ENCODE measurements at regions not wholly inside any gene's neighbourhood (a gene's known extent, or its start where the extent isn't known, plus 50 kb on each side); places are given as distances from the start of the nearest gene placed in this dataset.

DNA sequence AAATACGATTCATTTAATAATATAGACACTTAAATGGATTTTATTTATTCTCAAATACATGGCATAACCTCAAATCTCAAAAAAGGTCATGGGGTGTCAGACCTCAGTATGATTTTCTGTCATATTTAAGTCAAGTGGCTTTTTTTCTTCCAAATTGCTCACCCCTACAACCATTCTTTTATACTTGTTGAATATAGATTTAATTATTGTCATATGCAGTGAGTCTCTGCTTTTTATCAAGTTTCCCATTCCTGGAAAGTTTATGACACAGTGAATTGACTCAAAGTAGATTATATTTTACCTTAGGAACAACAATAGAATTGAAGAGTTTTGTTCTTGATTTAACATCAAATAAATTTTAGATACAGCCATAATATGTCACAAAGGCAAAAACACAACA, 59.5 kb upstream of the IRF2BP2 start:
- intact Hi-C loops (cut with micrococcal nuclease), result no loop called here
- ATAC-seq (no peak), DNase-seq (ENCODE audit: low read depth, low spot score) (no peak)
- RAD21 ChIA-PET (ENCODE audit: low non-redundant PET in 1 of 2, low total read pairs in 2 of 2, uncharacterized antibody in 2 of 2, unreplicated experiment in 2 of 2), result no interaction called here
- Histone ChIP-seq H3K27ac (ENCODE audit: low read depth, low read length) (no peak overlapping the region), H3K9me3 (ENCODE audit: control insufficient read depth in 1 of 2, insufficient read depth in 1 of 2, low read depth in 1 of 2, low read length in 2 of 2) (peaks cover 0 to 5% of the 10 kb centered on the region in 2 experiments; a peak in 1 of 4 replicates), H3K79me2 (ENCODE audit: insufficient read depth, low read length) (no peaks in the 10 kb centered on the region), H3K27me3 (ENCODE audit: insufficient read depth, low read length) (no peaks in the 10 kb centered on the region), H3K36me3 (ENCODE audit: control insufficient read depth in 1 of 2, insufficient read depth in 2 of 2, low read length in 2 of 2) (no peaks in the 10 kb centered on the region), H3K4me2 (ENCODE audit: low read length) (no peak overlapping the region), H2AFZ (ENCODE audit: low read depth, low read length, poor library complexity, severe bottlenecking) (no peak overlapping the region), H3K4me3 (replicated peaks in 1 of 2; ENCODE audit: low read depth in 1 of 2, low read length in 2 of 2) (no peak overlapping the region), H3K4me1 (ENCODE audit: control insufficient read depth in 1 of 2, insufficient read depth in 2 of 2, low read length in 2 of 2) (no peaks in the 10 kb centered on the region), H3K9ac (ENCODE audit: low read length) (no peak overlapping the region), H3K9me2 (ENCODE audit: insufficient read depth) (no peaks in the 10 kb centered on the region), H4K20me1 (ENCODE audit: insufficient read depth) (no peaks in the 10 kb centered on the region)
- BruUV-seq (replicated peaks), result no TSS peak
- POLR2A ChIA-PET, result no interaction called here
- CTCF ChIA-PET, result no interaction called here
- TF ChIP-seq EZH2phosphoT487 (IDR thresholded peaks at IDR 0.05; ENCODE audit: borderline replicate concordance), result no peak
- TF ChIP-seq CBX3 (IDR thresholded peaks at IDR 0.05; ENCODE audit: low read depth), result no peak
- no peak for TF ChIP-seq POLR2AphosphoS5 (IDR thresholded peaks at IDR 0.05; ENCODE audit: low read depth, low read length)
- no peak for TF ChIP-seq ZFX (IDR thresholded peaks at IDR 0.05)
- no peak for TF ChIP-seq FOSL1 (IDR thresholded peaks at IDR 0.05; ENCODE audit: low read depth)
- TF ChIP-seq, protein P1, sequence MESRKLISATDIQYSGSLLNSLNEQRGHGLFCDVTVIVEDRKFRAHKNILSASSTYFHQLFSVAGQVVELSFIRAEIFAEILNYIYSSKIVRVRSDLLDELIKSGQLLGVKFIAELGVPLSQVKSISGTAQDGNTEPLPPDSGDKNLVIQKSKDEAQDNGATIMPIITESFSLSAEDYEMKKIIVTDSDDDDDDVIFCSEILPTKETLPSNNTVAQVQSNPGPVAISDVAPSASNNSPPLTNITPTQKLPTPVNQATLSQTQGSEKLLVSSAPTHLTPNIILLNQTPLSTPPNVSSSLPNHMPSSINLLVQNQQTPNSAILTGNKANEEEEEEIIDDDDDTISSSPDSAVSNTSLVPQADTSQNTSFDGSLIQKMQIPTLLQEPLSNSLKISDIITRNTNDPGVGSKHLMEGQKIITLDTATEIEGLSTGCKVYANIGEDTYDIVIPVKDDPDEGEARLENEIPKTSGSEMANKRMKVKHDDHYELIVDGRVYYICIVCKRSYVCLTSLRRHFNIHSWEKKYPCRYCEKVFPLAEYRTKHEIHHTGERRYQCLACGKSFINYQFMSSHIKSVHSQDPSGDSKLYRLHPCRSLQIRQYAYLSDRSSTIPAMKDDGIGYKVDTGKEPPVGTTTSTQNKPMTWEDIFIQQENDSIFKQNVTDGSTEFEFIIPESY (IDR thresholded peaks at IDR 0.05; ENCODE audit: extremely low read depth, insufficient replicate concordance, low read length), result no peak
- TF ChIP-seq ZNF274 (IDR thresholded peaks at IDR 0.05; ENCODE audit: low read depth, low read length), result no peak
- TF ChIP-seq JUND (IDR thresholded peaks at IDR 0.05), result no peak
- no peak for TF ChIP-seq YY1 (IDR thresholded peaks at IDR 0.05; ENCODE audit: extremely low read depth, insufficient replicate concordance, low read depth, low read length)

DNA sequence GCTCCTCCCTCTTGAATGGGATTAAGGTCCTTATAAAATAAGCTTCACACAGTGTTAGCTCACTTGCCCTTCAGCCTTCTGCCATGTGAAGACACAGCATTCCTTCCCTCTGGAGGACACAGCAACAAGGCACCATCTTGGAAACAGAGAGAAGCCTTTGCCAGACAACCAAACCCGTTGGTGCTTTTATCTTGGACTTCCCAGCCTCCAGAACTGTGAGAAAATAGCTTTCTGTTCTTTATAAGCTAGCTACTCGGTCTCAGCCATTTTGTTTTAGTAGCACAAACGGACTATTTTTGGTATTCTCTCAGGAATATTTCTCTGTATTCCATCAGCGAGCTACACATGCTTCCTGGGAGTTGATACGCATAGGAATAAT, 58.6 kb upstream of the IRF2BP2 start:
- CTCF ChIA-PET, result no interaction called here

More for the DNA sequence above, 58.6 kb upstream of the IRF2BP2 start:
- H3K27me3 ChIP-seq (ENCODE audit: insufficient read depth, low read length), result no peaks in the 10 kb centered on the region
- intact Hi-C loops (cut with micrococcal nuclease), result no loop called here
- H3K9me2 ChIP-seq (ENCODE audit: insufficient read depth), result no peaks in the 10 kb centered on the region
- RAD21 ChIA-PET (ENCODE audit: low non-redundant PET in 1 of 2, low total read pairs in 2 of 2, uncharacterized antibody in 2 of 2, unreplicated experiment in 2 of 2), result no interaction called here
- TF ChIP-seq SIN3A (IDR thresholded peaks at IDR 0.05; ENCODE audit: low read depth), result no peak
- TF ChIP-seq ELF1 (IDR thresholded peaks at IDR 0.05; ENCODE audit: borderline replicate concordance, low read depth), result no peak
- TF ChIP-seq, protein P1 (IDR thresholded peaks at IDR 0.05; ENCODE audit: extremely low read depth, insufficient replicate concordance, low read length), result no peak
- no peak for TF ChIP-seq CBX3 (IDR thresholded peaks at IDR 0.05; ENCODE audit: low read depth)
- TF ChIP-seq ZFX (IDR thresholded peaks at IDR 0.05), result no peak
- TF ChIP-seq YY1 (IDR thresholded peaks at IDR 0.05; ENCODE audit: extremely low read depth, insufficient replicate concordance, low read depth, low read length), result no peak
- TF ChIP-seq SRF (IDR thresholded peaks at IDR 0.05; ENCODE audit: low read depth), result no peak
- H3K9ac ChIP-seq (ENCODE audit: low read length), result no peak overlapping the region
- no peak for DNase-seq (ENCODE audit: low read depth, low spot score)
- no peak for ATAC-seq
- H3K9me3 ChIP-seq (ENCODE audit: control insufficient read depth in 1 of 2, insufficient read depth in 1 of 2, low read depth in 1 of 2, low read length in 2 of 2), result peaks cover 0 to 5% of the 10 kb centered on the region in 2 experiments; a peak in 1 of 4 replicates
- no peaks in the 10 kb centered on the region for H3K79me2 ChIP-seq (ENCODE audit: insufficient read depth, low read length)
- no peak overlapping the region for H3K27ac ChIP-seq (ENCODE audit: low read depth, low read length)
- no peaks in the 10 kb centered on the region for H4K20me1 ChIP-seq (ENCODE audit: insufficient read depth)
- POLR2A ChIA-PET, result no interaction called here
- no peak overlapping the region for H3K4me3 ChIP-seq (replicated peaks in 1 of 2; ENCODE audit: low read depth in 1 of 2, low read length in 2 of 2)
- no TSS peak for BruUV-seq (replicated peaks)
- H3K36me3 ChIP-seq (ENCODE audit: control insufficient read depth in 1 of 2, insufficient read depth in 2 of 2, low read length in 2 of 2), result no peaks in the 10 kb centered on the region
- H3K4me2 ChIP-seq (ENCODE audit: low read length), result no peak overlapping the region
- no peak overlapping the region for H2AFZ ChIP-seq (ENCODE audit: low read depth, low read length, poor library complexity, severe bottlenecking)
- H3K4me1 ChIP-seq (ENCODE audit: control insufficient read depth in 1 of 2, insufficient read depth in 2 of 2, low read length in 2 of 2), result no peaks in the 10 kb centered on the region
